Right atrium auricular region (tissue), 2 donors: ENCODE measurements at regions not wholly inside any gene's neighbourhood (a gene's known extent, or its start where the extent isn't known, plus 50 kb on each side); places are given as distances from the start of the nearest gene placed in this dataset.

ENCODE experiments used
- DNase-seq: peaks from one replicate; pipeline ENCODE4 v3.0.0-alpha.2; 2019; ENCODE audit warnings: low spot score
- H3K27ac ChIP-seq, 2 donors: fragments of 200-600 bp; sonication (generic); 1 replicate in 1 of 2; 2 replicates in 1 of 2; pipeline ENCODE4 v1.5.1; 2016 to 2019
- H3K27me3 ChIP-seq, 2 donors: fragments of 200-600 bp; sonication (generic); one replicate each; pipeline versions ENCODE4 v1.5.1 to v1.6.0; 2017 to 2019
- H3K36me3 ChIP-seq: fragments of 200-600 bp; sonication (generic); one replicate; pipeline ENCODE4 v1.5.1; 2016
- H3K4me1 ChIP-seq, 2 donors: fragments of 200-600 bp; sonication (generic); one replicate each; pipeline versions ENCODE4 v1.5.1 to v1.6.0; 2017 to 2019
- H3K4me3 ChIP-seq, 2 donors: fragments of 200-600 bp; sonication (generic); 1 replicate in 1 of 2; 2 replicates in 1 of 2; pipeline ENCODE4 v1.5.1; 2017 to 2019; ENCODE audit warnings: mild to moderate bottlenecking in 1 of 2, moderate library complexity in 1 of 2
- H3K9me3 ChIP-seq, 2 donors: fragments of 200-600 bp; sonication (generic); one replicate each; pipeline ENCODE4 v1.5.1; 2019
- TF ChIP-seq, protein P1 (sequence below), 2 donors: fragments of 200-600 bp; sonication (generic); IDR thresholded peaks; one replicate each; pipeline ENCODE4 v1.5.1; 2019; ENCODE audit warnings: antibody characterized with exemption in 2 of 2

DNA sequence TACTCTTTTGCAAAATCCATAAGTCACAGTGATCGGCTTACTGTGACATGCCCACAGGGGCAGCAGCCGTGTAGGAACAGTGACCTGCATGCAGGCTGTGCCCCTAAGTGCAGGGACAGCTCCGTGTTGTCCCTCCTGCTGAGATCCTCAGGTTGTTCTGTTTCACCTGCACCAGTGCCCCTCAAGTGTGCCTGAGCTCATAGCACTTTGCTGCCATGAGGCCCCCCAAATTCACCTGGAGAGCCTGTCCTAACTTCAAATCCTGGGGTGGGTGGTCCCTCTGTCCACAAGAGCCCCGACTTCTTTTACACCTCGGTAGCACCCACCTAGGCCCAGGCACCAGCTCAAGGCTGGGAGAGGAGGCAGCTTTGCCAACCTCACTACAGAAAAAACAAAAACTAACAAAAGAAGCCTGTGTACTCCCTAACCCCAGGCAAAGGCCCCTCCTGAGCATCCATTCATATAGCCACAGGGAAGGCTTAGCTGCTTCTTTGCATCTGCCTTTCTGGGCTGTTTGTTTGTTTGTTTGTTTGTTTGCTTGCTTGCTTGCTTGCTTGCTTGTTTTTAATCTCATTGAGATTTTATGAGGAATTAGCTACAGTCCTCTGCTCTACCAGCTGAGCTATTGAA lies 214.5 kb downstream of the AUH start:
- Histone ChIP-seq H3K27me3 (no peaks in the 10 kb centered on the region), H3K4me1 (no peaks in the 10 kb centered on the region), H3K9me3 (no peaks in the 10 kb centered on the region), H3K27ac (no peak overlapping the region), H3K4me3 (no peak overlapping the region), H3K36me3 (no peaks in the 10 kb centered on the region)
- DNase-seq = no peak
- TF ChIP-seq, protein P1, sequence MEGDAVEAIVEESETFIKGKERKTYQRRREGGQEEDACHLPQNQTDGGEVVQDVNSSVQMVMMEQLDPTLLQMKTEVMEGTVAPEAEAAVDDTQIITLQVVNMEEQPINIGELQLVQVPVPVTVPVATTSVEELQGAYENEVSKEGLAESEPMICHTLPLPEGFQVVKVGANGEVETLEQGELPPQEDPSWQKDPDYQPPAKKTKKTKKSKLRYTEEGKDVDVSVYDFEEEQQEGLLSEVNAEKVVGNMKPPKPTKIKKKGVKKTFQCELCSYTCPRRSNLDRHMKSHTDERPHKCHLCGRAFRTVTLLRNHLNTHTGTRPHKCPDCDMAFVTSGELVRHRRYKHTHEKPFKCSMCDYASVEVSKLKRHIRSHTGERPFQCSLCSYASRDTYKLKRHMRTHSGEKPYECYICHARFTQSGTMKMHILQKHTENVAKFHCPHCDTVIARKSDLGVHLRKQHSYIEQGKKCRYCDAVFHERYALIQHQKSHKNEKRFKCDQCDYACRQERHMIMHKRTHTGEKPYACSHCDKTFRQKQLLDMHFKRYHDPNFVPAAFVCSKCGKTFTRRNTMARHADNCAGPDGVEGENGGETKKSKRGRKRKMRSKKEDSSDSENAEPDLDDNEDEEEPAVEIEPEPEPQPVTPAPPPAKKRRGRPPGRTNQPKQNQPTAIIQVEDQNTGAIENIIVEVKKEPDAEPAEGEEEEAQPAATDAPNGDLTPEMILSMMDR (IDR thresholded peaks at IDR 0.05) = no peak

DNA sequence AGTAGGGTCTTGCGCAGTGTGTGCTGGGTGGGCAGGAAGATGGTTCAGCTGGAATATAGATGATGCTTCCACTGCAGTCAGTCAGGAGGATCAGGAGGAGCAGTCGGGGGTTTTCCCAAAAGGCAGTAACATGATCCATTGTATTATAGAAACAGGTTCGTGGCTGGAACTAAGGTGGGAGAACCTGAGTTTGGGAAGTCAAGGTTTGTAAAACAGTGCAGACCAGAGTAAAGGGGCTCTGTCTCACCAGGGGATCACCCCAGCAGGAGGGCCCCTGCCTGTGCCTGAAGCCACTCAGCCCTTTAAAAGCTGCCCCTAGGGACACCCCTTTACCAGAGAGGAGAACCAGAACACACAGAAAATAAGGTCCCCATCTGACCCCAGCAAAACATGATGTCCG lies 213.4 kb downstream of the AUH start:
- Histone ChIP-seq H3K4me1 (no peaks in the 10 kb centered on the region), H3K27ac (no peak overlapping the region), H3K36me3 (no peaks in the 10 kb centered on the region), H3K27me3 (no peaks in the 10 kb centered on the region), H3K4me3 (no peak overlapping the region), H3K9me3 (no peaks in the 10 kb centered on the region)
- no peak for DNase-seq
- TF ChIP-seq, protein P1 (IDR thresholded peaks at IDR 0.05) = no peak

DNA sequence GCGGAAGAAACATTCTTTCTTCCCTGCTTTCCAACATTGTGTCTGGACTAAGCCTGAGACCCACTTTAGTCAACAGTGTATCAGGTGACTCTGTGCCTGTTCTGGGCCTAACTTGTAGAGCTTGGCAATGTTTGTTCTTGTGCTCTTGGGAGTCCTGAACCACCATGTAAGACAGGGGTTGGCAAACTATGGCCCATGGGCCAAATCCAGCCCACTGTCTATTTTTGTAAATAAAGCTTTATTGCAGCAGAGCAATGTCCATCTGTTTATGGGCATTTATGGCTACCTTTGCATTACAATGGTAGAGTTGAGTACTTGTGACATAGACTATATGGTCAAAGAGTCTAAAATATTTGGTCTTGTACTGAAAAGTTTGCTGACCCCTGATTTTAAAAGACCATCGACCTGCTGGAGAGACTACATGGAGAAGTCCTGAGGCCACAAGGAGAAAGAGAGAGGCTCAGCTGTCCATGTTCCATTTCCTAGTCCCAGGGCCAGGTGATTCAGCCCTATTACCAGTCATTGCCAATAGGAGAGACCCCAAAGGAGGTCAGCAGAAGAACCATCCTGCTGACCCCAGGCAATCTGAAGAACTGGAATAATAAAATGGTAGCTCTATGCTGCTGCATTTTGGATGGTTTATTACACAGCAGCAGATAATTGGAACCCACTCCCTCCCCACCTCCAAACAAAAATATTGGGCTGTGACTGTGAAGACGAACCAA lies 211.3 kb downstream of the AUH start:
- H3K9me3 ChIP-seq = no peaks in the 10 kb centered on the region
- DNase-seq = no peak
- peaks cover 0 to 7% of the 10 kb centered on the region in 2 donors for H3K4me1 ChIP-seq
- H3K36me3 ChIP-seq = no peaks in the 10 kb centered on the region
- H3K27me3 ChIP-seq = no peaks in the 10 kb centered on the region
- H3K27ac ChIP-seq = no peak overlapping the region
- H3K4me3 ChIP-seq = no peak overlapping the region
- TF ChIP-seq, protein P1 (IDR thresholded peaks at IDR 0.05) = no peak

DNA sequence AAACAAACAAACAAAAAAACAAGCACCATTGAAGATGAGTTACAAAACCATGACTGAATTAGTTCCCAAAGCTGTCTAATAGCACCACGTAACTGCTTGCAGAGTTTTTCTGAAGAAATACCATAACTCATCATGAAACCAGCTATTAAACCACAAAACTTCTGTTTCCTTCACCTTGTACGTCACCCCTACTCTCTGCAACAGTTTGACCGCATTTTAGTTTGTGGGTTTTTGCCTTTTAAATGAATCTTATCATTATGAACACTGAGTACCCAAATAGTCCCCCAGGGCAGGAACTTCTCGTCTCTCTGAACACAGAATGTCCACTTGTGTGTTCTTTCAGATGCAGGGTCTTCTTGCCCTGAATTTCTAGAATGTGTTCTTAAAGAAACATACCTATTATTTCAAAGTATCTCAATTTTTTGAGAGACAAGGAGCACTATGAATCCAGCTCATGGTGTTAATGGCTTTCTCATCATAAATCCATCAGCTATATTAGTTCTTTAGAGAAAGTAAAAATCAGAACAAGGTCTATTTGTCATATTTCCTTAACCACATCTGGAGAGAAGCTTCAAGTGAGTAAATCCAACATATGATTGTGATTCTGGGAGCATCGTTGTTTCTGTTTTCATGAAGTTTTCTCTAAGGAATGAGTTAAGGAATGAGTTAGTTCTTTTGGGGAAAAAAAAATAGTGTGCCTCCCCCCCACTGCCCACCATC lies 210.6 kb downstream of the AUH start:
- Histone ChIP-seq H3K36me3 (no peaks in the 10 kb centered on the region), H3K9me3 (no peaks in the 10 kb centered on the region), H3K4me1 (peaks cover 0 to 7% of the 10 kb centered on the region in 2 donors), H3K4me3 (no peak overlapping the region), H3K27ac (no peak overlapping the region), H3K27me3 (no peaks in the 10 kb centered on the region)
- TF ChIP-seq, protein P1 (IDR thresholded peaks at IDR 0.05) = no peak
- DNase-seq = no peak

DNA sequence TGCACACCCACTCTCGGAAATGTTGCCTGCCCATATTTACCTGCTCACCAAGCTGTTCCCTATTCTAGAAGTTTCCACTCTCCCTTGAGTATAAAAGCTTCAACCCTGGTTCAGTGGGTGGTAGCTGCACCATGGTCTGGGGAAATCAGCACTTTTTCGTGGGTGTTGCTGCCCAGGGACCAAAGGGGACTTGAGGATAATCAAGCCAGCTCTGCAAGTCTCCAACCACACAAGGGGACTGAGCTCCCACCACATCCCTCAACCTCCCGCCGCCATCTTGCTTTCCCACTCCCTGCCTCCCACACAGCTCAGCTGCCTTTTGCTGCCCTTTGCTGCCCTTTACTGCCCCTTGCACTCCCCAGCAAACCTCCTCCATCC lies 210.0 kb downstream of the AUH start:
- no peak for DNase-seq
- TF ChIP-seq, protein P1 (IDR thresholded peaks at IDR 0.05) = no peak
- Histone ChIP-seq H3K36me3 (no peaks in the 10 kb centered on the region), H3K4me3 (no peak overlapping the region), H3K9me3 (no peaks in the 10 kb centered on the region), H3K27ac (no peak overlapping the region), H3K4me1 (peaks cover 0 to 7% of the 10 kb centered on the region in 2 donors), H3K27me3 (no peaks in the 10 kb centered on the region)
